OCI-LY7 (cell line): ENCODE measurements at regions not wholly inside any gene's neighbourhood (a gene's known extent, or its start where the extent isn't known, plus 50 kb on each side); places are given as distances from the start of the nearest gene placed in this dataset.

Experiments used
- CTCF ChIP-seq: fragments of 200-600 bp; sonication (generic); conservative IDR thresholded peaks from 2 replicates; pipeline ENCODE4 v1.5.1; 2014; ENCODE audit warnings: mild to moderate bottlenecking, antibody characterized with exemption, low read length, moderate library complexity, mixed read lengths
- EZH2phosphoT487 ChIP-seq: fragments of 200-600 bp; sonication (generic); IDR thresholded peaks from 2 replicates; pipeline ENCODE4 v1.6.1; 2018; ENCODE audit warnings: low read depth, borderline replicate concordance, mild to moderate bottlenecking, mixed run types, antibody characterized with exemption, low read length, moderate library complexity, mixed read lengths

GRCh38 chr2:226057365-226057764, 657.9 kb downstream of the NYAP2 start:
- TF ChIP-seq CTCF (no peak), EZH2phosphoT487 (no peak)
